Endothelial cell of umbilical vein (primary cell): ENCODE measurements at regions not wholly inside any gene's neighbourhood (a gene's known extent, or its start where the extent isn't known, plus 50 kb on each side); places are given as distances from the start of the nearest gene placed in this dataset.

ENCODE experiments used
- BruUV-seq: library from RNA; stranded (reverse); fragments of 400-500 nt; replicated peaks from 2 replicates; lab custom pipeline; 2021; lab: Mats Ljungman, UMichigan
- CTCF ChIA-PET: fragments of 300-600, 350-600 bp; sonication (Branson Sonifier 250); formaldehyde crosslinking; loops from one replicate; lab custom pipeline; 2021; ENCODE audit warnings: antibody characterized with exemption, inconsistent platforms; lab: Charles Lee
- POLR2A ChIA-PET: fragments of 300-600, 350-600 bp; sonication (Branson Sonifier 250); formaldehyde crosslinking; loops from one replicate; lab custom pipeline; 2021; ENCODE audit warnings: antibody characterized with exemption, inconsistent platforms; lab: Charles Lee
- DNase-seq: peaks from one replicate; pipeline ENCODE4 v3.0.0-alpha.2; 2011; ENCODE audit warnings: low read depth, low spot score
- FAIRE-seq: peaks from 2 replicates; lab custom pipeline; 2011; peaks lifted over from hg19 to GRCh38; lab: Jason Lieb, UNC
- H2AFZ ChIP-seq: 2 replicates; pipeline ENCODE4 v1.6.0; 2012; ENCODE audit warnings: low read depth, low read length, control low read depth, inconsistent platforms
- H3K27ac ChIP-seq: 2 replicates; pipeline ENCODE4 v1.5.1; 2011; ENCODE audit warnings: low read depth, mild to moderate bottlenecking, control low read depth, low read length, moderate library complexity; ENCODE audit not compliant: insufficient read depth
- H3K27me3 ChIP-seq, 2 experiments: 2 replicates each; pipeline versions ENCODE4 v1.6.0 to v1.6.1; 2011; ENCODE audit warnings: low read length in 2 of 2, mixed read lengths in 1 of 2; ENCODE audit not compliant: control insufficient read depth in 2 of 2, insufficient read depth in 2 of 2
- H3K36me3 ChIP-seq, 2 experiments: 2 replicates in 1 of 2; 3 replicates in 1 of 2; pipeline ENCODE4 v1.5.1; 2011; ENCODE audit warnings: low read length in 2 of 2, mild to moderate bottlenecking in 1 of 2, moderate library complexity in 1 of 2; ENCODE audit not compliant: control insufficient read depth in 2 of 2, insufficient read depth in 2 of 2; ENCODE audit errors: extremely low read depth in 1 of 2
- H3K4me1 ChIP-seq: 3 replicates; pipeline ENCODE4 v1.5.1; 2011; ENCODE audit warnings: mild to moderate bottlenecking, low read length; ENCODE audit not compliant: control insufficient read depth, insufficient read depth; ENCODE audit errors: extremely low read depth
- H3K4me2 ChIP-seq: 2 replicates; pipeline ENCODE4 v1.6.1; 2011; ENCODE audit warnings: low read length, control low read depth, mixed read lengths; ENCODE audit not compliant: insufficient read depth
- H3K4me3 ChIP-seq, 3 experiments: fragments of 200-600 bp in 1 of 3; sonication (generic), shearing (Covaris generic) in 1 of 3; replicated peaks in 1 of 3; 2 replicates each; pipeline ENCODE4 v1.5.1; 2011 to 2016; ENCODE audit warnings: control low read depth in 3 of 3, low read length in 3 of 3, mild to moderate bottlenecking in 2 of 3, inconsistent platforms in 1 of 3, low read depth in 1 of 3, moderate library complexity in 1 of 3; ENCODE audit not compliant: insufficient read depth in 1 of 3
- H3K79me2 ChIP-seq: 2 replicates; pipeline ENCODE4 v1.6.0; 2012; ENCODE audit warnings: low read length, inconsistent platforms; ENCODE audit not compliant: control insufficient read depth, insufficient read depth
- H3K9ac ChIP-seq: replicated peaks from 2 replicates; pipeline ENCODE3; 2011; ENCODE audit warnings: low read length, control low read depth; ENCODE audit not compliant: insufficient read depth; ENCODE audit errors: extremely low read depth
- H3K9me1 ChIP-seq: replicated peaks from 3 replicates; pipeline ENCODE4 v1.6.0; 2011; ENCODE audit warnings: mild to moderate bottlenecking, low read length; ENCODE audit not compliant: control insufficient read depth, insufficient read depth; ENCODE audit errors: extremely low read depth
- H3K9me3 ChIP-seq: replicated peaks from 2 replicates; pipeline ENCODE4 v1.5.1; 2012; ENCODE audit warnings: low read length, inconsistent platforms; ENCODE audit not compliant: control insufficient read depth, insufficient read depth
- H4K20me1 ChIP-seq: replicated peaks from 2 replicates; pipeline ENCODE3; 2011; ENCODE audit warnings: mild to moderate bottlenecking, low read length; ENCODE audit not compliant: control insufficient read depth, insufficient read depth; ENCODE audit errors: extremely low read depth
- EZH2 ChIP-seq: IDR thresholded peaks from 2 replicates; pipeline ENCODE4 v1.6.1; 2012; ENCODE audit warnings: borderline replicate concordance, low read depth, mild to moderate bottlenecking, moderate library complexity, low read length, inconsistent platforms; ENCODE audit not compliant: severe bottlenecking
- FOS ChIP-seq: IDR thresholded peaks from 2 replicates; pipeline ENCODE4 v1.6.1; 2011; ENCODE audit warnings: mild to moderate bottlenecking, low read length, moderate library complexity, borderline replicate concordance; ENCODE audit not compliant: insufficient read depth
- GATA2 ChIP-seq: IDR thresholded peaks from 2 replicates; pipeline ENCODE4 v1.7.0; 2011; ENCODE audit warnings: low read depth, mild to moderate bottlenecking, moderate library complexity, mixed read lengths, low read length; ENCODE audit not compliant: insufficient read length, insufficient read depth
- JUN ChIP-seq: IDR thresholded peaks from 2 replicates; pipeline ENCODE4 v1.6.1; 2011; ENCODE audit warnings: borderline replicate concordance, low read depth; ENCODE audit not compliant: insufficient read length, insufficient read depth
- MYC ChIP-seq: IDR thresholded peaks from one replicate; pipeline ENCODE4 v1.6.1; 2011; ENCODE audit warnings: mild to moderate bottlenecking, low read depth, low read length
- POLR2A ChIP-seq: IDR thresholded peaks from 2 replicates; pipeline ENCODE4 v1.6.1; 2012; ENCODE audit warnings: low read depth, mild to moderate bottlenecking, control low read depth, low read length
- POLR2AphosphoS5 ChIP-seq: IDR thresholded peaks from 2 replicates; pipeline ENCODE4 v1.6.1; 2012; ENCODE audit warnings: low read depth, mild to moderate bottlenecking, control low read depth, low read length, moderate library complexity; ENCODE audit not compliant: insufficient read depth
- dilution Hi-C: fragments of 300-500 bp; cut with MboI; formaldehyde crosslinking; loops from one replicate; pipeline ENCODE4 v1.15.0; 2019; ENCODE audit warnings: low sequenced_read_pairs; ENCODE audit not compliant: extremely low pct_ligation_motif_present
- intact Hi-C: fragments of 100-400 bp; cut with micrococcal nuclease; formaldehyde crosslinking; loops from one replicate; pipeline ENCODE4 v1.10.0; 2022
- TF ChIP-seq, protein P1 (sequence below), 2 donors: IDR thresholded peaks; 1 replicate in 1 of 2; 2 replicates in 1 of 2; pipeline ENCODE4 v1.5.1; 2011; ENCODE audit warnings: low read length in 2 of 2, mild to moderate bottlenecking in 2 of 2, moderate library complexity in 2 of 2, control low read depth in 1 of 2, inconsistent platforms in 1 of 2, low read depth in 1 of 2; ENCODE audit not compliant: insufficient read depth in 1 of 2; ENCODE audit errors: extremely low read depth in 1 of 2
- TF ChIP-seq, protein P2 (sequence below): IDR thresholded peaks from 2 replicates; pipeline ENCODE4 v1.6.1; 2011; ENCODE audit not compliant: insufficient read depth, insufficient read length

DNA sequence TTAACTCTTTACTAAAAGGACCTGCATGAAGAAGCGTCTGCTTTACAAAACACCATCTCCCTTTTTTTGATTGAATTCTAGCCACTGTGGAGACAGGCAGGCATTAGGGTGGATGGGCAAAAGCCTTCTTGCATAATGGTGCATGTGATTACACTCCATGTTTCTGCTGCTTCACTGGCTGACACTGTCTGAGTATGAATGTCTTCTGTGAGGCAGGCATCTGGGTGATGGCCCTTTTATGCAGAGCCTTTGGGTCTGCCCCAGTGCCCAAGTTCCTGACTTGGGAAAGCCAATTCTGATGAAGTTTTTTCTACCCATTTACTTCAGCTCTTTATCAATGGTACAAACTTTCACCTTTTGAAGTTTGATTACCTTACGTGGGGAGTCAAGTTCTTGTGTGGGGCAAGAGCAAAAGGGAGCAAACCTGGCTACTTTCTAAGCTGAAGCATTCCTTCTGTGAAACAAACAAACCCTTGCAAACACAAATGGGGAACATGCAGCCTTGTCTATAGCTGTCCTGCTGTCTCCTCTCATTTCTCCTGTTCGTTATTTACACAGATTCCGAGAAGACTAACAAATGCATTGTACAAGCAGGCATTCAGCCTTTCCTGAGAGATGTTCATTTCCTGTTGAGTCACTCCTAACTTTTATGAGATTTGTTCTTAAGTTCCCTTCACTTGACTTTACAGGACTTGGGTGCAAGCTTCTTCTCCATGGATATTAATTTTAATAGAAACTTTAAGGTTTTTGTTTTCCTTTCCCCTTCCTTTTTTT lies 301.9 kb downstream of the TLL1 start:
- no TSS peak for BruUV-seq
- Histone ChIP-seq H3K9ac (no peak overlapping the region), H4K20me1 (no peaks in the 10 kb centered on the region), H3K4me2 (peak overlapping the region; percentile 9), H3K9me1 (no peaks in the 10 kb centered on the region), H3K4me1 (peaks cover 12% of the 10 kb centered on the region), H3K9me3 (no peaks in the 10 kb centered on the region), H3K27me3 (no peaks in the 10 kb centered on the region), H2AFZ (peak overlapping the region; percentile 30), H3K27ac (peak overlapping the region; percentile 2), H3K79me2 (no peaks in the 10 kb centered on the region), H3K4me3 (no peak overlapping the region), H3K36me3 (no peaks in the 10 kb centered on the region)
- dilution Hi-C loops: no loop called here
- CTCF ChIA-PET: interaction anchor here (1.4 to 1.8 kb wide), 2 partner anchors 9 kb away, joined by 7 to 15 read pairs; no protein-coding TSS in a partner anchor
- no peak for TF ChIP-seq POLR2AphosphoS5
- no peak for TF ChIP-seq POLR2A
- TF ChIP-seq FOS: peak; percentile 70
- TF ChIP-seq GATA2: no peak
- TF ChIP-seq EZH2: no peak
- TF ChIP-seq MYC: no peak
- peak; percentile 45 for TF ChIP-seq JUN
- TF ChIP-seq, protein P1, sequence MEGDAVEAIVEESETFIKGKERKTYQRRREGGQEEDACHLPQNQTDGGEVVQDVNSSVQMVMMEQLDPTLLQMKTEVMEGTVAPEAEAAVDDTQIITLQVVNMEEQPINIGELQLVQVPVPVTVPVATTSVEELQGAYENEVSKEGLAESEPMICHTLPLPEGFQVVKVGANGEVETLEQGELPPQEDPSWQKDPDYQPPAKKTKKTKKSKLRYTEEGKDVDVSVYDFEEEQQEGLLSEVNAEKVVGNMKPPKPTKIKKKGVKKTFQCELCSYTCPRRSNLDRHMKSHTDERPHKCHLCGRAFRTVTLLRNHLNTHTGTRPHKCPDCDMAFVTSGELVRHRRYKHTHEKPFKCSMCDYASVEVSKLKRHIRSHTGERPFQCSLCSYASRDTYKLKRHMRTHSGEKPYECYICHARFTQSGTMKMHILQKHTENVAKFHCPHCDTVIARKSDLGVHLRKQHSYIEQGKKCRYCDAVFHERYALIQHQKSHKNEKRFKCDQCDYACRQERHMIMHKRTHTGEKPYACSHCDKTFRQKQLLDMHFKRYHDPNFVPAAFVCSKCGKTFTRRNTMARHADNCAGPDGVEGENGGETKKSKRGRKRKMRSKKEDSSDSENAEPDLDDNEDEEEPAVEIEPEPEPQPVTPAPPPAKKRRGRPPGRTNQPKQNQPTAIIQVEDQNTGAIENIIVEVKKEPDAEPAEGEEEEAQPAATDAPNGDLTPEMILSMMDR (IDR thresholded peaks at IDR 0.05; ENCODE audit: extremely low read depth in 1 of 2, insufficient read depth in 1 of 2, low read depth in 1 of 2, low read length in 2 of 2): no peak
- TF ChIP-seq, protein P2, sequence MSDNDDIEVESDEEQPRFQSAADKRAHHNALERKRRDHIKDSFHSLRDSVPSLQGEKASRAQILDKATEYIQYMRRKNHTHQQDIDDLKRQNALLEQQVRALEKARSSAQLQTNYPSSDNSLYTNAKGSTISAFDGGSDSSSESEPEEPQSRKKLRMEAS: no peak
- FAIRE-seq: peak; percentile 88
- POLR2A ChIA-PET: interaction anchor here (0.7 kb wide), 1 partner anchor 22 kb away, joined by 3 read pairs; no protein-coding TSS in a partner anchor
- intact Hi-C loops: no loop called here
- DNase-seq: peak; percentile 57
